ENCODE measurements at regions not wholly inside any gene's neighbourhood (a gene's known extent, or its start where the extent isn't known, plus 50 kb on each side); places are given as distances from the start of the nearest gene placed in this dataset.

DNA sequence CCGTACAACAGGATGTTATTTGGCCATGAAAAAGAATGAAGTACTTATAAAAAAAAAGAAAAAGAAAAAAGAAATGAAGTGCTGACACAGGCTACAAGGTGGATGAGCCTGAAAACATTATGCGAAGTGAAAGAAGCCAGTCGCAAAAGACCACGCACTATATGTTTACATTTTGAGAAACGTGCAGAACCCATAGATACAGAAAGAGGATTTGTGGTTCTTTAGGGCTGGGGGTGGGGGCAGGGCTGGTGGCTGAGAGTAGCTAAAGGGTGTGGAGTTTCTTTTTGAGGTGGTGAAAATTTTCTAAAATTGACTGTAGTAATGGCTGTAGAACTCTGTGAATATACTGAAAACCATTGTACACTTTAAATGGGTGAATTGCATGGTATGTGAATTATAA is 86.0 kb upstream of the FAM20C start:
- no peak for DNase-seq (ENCODE audit: low read depth)
- TF ChIP-seq, protein P1, sequence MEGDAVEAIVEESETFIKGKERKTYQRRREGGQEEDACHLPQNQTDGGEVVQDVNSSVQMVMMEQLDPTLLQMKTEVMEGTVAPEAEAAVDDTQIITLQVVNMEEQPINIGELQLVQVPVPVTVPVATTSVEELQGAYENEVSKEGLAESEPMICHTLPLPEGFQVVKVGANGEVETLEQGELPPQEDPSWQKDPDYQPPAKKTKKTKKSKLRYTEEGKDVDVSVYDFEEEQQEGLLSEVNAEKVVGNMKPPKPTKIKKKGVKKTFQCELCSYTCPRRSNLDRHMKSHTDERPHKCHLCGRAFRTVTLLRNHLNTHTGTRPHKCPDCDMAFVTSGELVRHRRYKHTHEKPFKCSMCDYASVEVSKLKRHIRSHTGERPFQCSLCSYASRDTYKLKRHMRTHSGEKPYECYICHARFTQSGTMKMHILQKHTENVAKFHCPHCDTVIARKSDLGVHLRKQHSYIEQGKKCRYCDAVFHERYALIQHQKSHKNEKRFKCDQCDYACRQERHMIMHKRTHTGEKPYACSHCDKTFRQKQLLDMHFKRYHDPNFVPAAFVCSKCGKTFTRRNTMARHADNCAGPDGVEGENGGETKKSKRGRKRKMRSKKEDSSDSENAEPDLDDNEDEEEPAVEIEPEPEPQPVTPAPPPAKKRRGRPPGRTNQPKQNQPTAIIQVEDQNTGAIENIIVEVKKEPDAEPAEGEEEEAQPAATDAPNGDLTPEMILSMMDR (conservative IDR thresholded peaks at IDR 0.05; ENCODE audit: control insufficient read depth, insufficient read depth, low read depth, low read length): no peak
- H3K4me3 ChIP-seq (ENCODE audit: control insufficient read depth, low read depth, low read length): no peak overlapping the region

DNA sequence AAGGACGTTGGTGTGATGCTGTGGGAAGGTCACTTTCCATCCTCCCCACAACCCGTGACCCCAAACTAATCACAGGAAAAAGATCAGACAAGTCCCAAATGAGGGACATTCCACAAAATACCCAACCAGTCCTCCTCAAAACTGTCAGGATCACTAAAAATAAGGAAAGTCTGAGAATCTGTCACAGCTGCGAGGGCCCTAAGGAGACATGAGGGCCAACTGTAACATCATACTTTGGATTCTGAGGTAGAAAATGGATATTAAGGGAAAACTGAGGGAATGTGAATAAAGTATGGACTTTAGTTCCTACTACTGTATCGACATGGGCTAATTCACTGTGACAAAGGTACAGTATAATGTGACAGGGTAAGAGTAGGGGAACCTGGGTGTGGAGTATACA is 85.1 kb upstream of the FAM20C start:
- TF ChIP-seq, protein P1 (conservative IDR thresholded peaks at IDR 0.05; ENCODE audit: control insufficient read depth, insufficient read depth, low read depth, low read length): no peak
- no peak overlapping the region for H3K4me3 ChIP-seq (ENCODE audit: control insufficient read depth, low read depth, low read length)
- DNase-seq (ENCODE audit: low read depth): no peak

DNA sequence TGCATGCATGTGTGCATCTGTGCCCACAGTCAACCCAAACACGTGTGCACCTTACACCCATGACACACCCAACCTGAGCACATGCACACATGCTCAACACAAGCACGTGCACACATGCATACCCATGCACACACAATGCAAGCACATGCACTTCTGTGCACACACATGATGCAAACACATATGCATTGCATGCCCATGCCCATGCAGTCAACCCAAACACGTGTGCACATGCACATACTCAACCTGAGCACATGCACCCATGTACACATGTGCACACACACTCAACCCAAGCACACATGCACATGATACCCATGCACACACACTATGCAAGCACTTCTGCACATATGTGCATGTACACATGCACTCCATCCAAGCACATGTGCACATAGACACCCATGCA is 84.5 kb upstream of the FAM20C start:
- no peak overlapping the region for H3K4me3 ChIP-seq (ENCODE audit: control insufficient read depth, low read depth, low read length)
- TF ChIP-seq, protein P1 (conservative IDR thresholded peaks at IDR 0.05; ENCODE audit: control insufficient read depth, insufficient read depth, low read depth, low read length): no peak
- DNase-seq (ENCODE audit: low read depth): no peak

DNA sequence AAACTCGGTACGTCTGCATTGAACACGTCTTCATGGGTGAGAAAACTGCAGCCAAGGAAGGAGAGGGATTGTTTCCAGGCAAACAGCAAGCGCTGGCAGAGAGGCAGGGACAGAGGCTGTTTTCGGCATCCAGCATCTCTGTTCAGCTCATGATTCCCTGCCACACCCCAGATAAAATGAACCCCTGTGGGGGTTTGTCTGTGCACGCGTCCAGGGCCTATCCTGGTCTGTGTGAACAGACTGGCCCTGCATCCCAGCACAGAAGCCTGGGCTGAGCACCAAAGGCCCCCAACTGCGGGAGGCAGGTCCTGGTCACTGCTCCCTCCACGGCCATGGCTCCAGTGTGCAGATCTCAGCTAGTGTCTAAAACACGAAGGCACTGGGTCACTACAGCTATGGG is 83.3 kb upstream of the FAM20C start:
- DNase-seq (ENCODE audit: low read depth): no peak
- H3K4me3 ChIP-seq (ENCODE audit: control insufficient read depth, low read depth, low read length): no peak overlapping the region
- TF ChIP-seq, protein P1 (conservative IDR thresholded peaks at IDR 0.05; ENCODE audit: control insufficient read depth, insufficient read depth, low read depth, low read length): no peak

DNA sequence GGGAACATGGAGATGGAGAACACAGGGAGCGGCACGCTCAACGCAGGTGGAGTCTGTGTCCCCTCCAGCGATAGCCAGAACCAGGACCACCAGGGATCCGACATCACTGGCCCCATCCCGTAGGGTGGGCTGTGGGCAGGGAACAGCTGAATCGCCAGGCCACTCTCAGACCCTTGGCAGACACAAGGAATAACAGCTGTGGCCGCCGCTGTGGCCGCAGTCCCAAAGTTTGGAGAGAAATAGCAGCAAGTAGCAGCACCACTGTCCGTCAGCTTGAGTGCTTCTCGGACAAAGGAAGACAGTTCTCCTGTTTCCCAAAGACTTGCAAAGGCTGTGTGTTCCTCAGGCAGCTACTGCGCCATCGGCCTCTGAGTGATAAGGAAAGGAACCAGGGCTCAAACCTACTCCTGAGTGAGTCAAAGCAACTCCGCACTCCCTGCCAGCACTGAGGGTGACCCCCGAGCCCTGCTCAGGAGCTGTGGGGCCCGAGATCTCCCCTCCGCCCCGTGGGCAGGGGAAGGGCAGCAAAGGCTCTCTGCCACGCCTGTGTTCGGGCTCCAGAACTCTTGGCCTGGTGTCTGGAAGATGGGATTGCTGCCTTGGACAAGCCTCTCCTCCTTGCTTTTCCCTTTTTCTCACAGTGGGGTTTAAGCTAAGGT is 82.3 kb upstream of the FAM20C start:
- H3K4me3 ChIP-seq (ENCODE audit: control insufficient read depth, low read depth, low read length): no peak overlapping the region
- TF ChIP-seq, protein P1 (conservative IDR thresholded peaks at IDR 0.05; ENCODE audit: control insufficient read depth, insufficient read depth, low read depth, low read length): no peak
- no peak for DNase-seq (ENCODE audit: low read depth)

DNA sequence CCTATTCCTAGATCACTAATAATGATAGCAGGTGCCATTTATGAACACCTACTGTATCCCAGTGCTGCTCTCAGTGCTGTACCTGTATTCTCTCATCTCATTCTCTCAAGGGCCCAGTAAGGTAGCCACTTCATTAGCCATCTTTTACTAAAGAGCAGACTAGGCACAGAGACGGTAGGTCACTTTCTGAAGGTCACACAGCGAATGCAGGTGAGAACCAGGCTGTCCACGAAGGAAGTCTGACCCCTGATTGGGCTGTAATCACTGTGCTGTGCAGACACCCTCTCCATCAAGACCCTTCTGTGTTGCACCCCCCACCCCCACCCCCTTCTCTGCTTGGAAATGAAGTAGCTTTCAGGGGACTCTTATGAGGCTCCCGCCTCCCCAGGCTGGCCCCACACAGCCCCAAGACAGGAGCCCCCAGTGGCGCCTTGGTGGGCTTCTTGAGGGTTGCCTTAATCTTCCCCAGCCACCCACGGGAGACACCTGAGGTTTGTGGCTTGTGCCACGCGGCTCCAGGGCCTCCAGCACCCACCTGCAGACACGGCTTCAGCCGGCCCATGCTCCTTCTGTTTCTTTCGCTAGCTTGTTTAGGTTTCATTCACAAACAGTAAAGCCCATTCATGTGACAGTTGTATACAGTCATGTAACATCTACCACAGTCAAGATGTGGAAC is 81.7 kb upstream of the FAM20C start:
- TF ChIP-seq, protein P1 (conservative IDR thresholded peaks at IDR 0.05; ENCODE audit: control insufficient read depth, insufficient read depth, low read depth, low read length): no peak
- no peak overlapping the region for H3K4me3 ChIP-seq (ENCODE audit: control insufficient read depth, low read depth, low read length)
- no peak for DNase-seq (ENCODE audit: low read depth)

All from fibroblast of mammary gland (primary cell).